Central memory CD4-positive, alpha-beta T cell (primary cell): ENCODE measurements at regions not wholly inside any gene's neighbourhood (a gene's known extent, or its start where the extent isn't known, plus 50 kb on each side); places are given as distances from the start of the nearest gene placed in this dataset.

ENCODE experiments used
- DNase-seq: peaks from one replicate; pipeline ENCODE4 v3.0.0; 2022

DNA sequence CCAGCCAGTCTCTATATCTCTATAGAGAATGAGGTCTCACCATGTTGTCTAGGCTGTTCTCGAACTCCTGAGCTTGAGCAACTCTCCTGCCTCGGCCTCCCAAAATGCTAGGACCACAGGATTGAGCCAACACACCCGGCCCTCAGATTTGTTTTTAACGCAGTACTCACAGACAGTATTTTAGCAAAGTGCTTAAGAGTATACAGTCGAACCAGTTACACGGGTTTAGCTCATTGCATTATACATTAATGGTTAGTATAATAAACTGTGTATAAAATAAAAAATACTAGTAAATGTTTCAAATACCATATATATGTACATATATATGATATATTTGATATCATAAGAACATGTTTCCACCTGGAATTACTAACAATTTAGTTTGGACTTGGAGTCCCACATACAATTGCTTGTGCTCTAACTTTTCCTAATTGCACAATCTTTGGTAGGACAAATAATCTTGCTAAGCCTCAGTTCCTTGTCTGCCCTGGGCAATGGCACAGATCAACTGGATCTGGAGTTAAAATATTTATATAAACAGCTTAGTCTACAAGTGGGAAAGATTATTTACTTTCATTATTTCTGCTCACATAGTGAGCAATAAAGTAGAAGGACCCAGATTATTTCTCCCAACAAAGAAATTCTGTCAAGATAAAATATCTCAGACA is 508.9 kb upstream of the LRATD1 start:
- no peak for DNase-seq

DNA sequence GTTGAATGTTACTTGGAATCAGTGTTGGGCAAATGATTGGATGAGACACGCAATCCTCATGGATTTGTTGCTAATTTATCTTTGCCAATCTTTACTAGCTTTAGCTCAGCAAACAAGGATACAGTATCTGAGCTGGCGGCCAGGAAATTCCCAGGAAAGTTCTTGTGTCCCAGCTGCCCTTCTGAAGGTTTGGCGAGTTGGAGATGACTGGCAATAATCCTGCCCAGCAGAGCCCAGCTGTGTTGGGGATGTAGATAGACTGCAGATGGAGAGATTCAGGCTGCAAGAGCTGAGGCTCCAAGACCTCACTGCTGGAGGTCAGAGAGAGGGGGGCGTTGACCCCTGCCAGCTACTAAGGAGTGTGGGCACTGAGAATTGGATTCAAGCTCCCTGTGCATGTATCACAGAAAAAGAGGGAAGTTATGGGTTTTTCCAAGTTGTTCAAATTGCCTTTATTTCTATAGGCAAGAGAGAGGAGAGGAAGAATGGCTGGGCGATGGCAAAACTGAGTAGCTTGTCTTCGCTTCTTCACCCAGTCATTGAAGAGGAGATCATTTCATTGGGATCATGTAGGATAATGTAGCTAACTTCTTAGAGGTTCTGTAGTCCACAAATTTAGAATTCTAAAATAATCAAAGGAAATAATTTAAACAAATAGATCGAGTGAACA is 506.8 kb upstream of the LRATD1 start:
- no peak for DNase-seq

DNA sequence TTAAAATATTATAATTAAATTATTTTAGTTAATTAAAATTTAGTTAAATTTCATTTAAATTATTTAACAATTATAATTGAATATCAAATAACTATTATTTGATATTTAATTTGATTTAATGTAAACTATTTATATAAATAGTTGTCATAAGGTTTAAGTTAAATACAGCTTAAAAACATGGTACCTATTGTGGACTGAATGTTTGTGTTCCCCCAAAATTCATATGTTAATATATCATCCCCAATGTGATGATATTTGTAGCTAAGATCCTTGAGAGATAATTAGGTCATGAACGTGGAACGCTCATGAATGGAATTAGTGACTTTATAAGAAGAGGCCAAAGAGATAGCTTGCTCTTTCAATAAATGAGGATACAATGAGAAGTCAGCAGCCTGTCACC is 505.7 kb upstream of the LRATD1 start:
- no peak for DNase-seq

DNA sequence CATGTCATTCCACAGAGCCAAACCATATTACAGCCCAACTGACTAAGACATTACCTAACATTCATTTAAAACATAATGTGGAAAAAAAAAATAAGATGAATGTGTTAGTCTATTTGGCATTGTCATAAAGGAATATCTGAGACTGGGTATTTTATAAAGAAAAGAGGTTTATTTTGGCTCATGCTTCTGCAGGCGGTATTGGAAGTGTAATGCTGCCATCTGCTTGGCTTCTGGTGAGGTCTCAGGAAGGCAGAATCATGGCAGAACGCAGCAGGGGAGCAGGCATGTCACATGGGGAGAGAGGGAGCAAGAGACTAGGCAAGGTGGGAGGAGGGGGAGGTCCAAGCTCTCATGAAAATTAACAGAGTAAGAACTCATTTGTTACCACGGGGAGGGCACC is 504.8 kb upstream of the LRATD1 start:
- DNase-seq, result no peak

DNA sequence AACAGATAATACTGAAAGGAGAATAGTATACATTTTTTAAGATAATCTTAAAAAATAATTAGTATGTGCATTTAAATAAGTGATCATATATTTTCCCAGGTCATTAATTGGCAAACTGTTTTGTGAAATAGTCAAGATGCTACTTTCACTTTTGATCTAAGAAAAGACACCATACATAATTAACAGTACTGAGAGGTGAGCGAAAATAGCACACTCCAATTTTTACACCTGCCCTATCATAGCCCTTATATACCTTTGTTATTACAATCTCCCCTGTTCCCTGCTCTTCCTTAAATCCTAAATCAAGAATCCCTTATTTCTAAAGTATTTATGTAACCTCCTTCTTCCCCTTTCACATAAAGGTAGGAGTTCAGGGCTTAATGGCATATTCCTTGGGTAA is 500.1 kb upstream of the LRATD1 start:
- no peak for DNase-seq

DNA sequence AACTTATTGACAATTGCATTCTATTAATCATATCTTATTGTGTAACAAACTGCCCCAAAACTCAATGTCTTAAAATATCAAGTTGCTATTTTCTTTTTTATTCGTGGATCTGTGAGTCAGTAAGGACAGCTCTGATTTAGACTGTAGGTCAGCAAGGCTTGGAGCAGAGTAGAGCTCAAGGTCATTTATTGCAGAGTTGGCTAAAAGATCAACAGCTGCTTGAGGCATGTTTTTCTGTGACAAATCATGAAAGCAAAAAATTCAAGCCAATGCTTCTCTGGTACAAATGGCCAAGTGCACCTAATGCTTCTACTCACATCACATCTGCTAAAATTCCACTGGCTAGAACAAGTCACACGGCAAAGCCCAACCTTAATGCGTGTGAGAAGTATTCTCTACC is 497.7 kb upstream of the LRATD1 start:
- DNase-seq, result no peak

DNA sequence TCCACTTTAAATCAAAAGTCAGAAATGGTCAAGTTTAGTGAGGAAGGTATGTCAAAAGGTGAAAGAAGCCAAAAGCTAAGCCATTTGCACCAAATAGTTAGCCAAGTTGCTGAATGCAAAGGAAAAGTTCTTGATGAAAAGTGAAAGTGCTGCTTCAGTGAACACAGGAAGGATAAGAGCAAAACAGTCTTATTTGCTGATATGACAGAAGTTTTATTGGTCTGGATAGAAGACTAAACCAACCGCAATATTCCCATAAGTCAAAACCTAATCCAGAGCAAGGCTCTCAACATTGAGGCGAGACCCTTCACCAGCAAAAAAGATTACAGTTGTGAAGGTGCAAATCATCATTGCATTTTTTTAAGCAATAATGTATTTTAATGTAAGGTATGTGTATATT is 496.5 kb upstream of the LRATD1 start:
- DNase-seq, result no peak

DNA sequence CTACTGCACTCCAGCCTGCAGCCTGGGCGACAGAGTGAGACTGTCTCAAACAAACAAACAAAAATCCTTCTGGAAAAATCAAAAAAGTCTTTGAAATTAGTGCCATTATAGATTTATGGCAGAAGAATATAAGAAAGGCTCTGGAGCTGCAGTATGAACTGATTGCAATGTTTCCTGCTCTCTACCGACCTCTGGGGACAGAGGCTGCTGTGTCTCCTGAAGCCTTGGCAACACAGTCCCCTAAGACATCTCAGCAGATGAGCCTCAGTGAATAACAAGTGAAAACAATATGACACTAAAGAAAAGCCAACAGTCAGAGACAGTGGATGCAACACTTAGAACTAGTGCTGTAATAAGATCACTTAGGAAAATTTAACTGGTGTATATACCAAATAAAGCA is 494.9 kb upstream of the LRATD1 start:
- no peak for DNase-seq

DNA sequence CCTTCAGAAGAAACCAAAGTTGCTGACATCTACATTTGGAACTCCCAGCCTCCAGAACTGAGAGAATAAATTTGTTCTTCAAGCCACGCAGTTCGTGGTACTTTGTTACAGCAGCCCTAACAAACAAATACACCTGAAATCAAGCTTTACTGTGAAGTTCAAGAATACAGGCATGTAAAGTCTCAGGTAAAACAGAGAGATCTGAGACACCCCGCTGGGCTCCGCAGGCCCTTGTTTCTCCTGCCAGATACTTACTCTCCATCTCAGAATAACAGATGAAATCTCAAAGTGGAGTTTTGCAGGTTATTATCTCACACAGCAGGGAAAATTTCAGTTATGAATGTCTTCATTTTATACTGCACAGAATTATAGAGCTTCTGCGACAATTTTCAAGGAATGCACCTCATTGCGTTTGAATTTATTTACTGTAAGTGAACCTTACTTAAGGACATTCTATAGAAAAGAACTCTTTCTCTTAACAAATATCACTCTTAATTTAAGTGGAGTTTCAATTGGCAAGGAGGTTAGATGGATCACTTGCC is 492.4 kb upstream of the LRATD1 start:
- DNase-seq, result no peak

DNA sequence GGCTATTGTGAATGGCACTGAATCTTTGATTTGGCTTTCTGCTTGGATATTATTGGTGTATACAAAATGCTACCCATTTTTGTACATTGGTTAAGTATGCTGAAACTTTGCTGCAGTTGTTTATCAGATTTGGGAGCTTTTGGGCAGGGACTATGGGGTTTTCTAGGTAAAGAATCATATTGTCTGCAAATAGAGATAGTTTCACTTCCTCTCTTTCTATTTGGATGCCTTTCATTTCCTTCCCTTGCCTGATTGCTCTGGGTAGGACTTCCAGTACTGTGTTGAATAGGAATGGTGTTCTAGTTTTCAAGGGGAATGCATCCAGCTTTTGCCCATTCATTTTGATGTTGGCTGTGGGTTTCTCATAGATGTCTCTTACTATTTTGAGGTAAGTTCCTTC is 489.1 kb upstream of the LRATD1 start:
- DNase-seq, result no peak

DNA sequence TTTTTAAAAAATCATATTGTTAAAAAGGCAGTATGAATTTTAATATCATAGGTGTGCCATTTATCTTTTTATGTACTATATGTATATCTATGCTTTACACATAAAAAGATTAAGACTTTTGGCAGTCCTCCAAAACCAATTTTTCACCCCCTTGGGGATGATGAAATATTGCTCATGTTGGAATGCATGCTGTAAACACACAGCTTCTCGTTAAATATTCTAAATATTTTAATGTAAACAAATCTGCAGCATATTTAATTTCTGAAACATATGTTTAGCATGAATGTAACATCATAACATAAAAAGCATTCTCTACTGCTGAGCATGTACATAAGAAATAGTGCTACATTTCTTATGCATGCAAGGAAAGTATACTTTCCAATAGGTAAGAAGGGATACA is 484.3 kb upstream of the LRATD1 start:
- no peak for DNase-seq

DNA sequence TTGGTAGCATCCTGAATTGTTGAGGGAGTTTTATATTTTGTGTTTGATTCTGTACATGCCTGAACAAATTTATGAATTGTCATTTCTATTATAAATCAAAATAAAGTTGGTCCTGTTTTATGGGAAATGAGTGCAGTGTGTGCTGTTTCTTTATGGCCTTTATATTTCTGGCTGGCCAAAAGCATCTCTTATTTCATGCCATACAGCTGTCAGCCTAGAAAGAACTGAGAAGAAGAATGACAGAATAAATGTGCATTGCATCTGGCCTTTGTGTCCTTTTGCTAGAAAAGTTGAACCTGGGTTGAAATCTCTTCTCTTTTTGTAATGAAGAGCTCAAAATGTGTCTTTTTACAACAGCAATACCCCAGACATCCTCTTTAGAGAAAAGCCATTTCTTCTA is 474.7 kb upstream of the LRATD1 start:
- no peak for DNase-seq

DNA sequence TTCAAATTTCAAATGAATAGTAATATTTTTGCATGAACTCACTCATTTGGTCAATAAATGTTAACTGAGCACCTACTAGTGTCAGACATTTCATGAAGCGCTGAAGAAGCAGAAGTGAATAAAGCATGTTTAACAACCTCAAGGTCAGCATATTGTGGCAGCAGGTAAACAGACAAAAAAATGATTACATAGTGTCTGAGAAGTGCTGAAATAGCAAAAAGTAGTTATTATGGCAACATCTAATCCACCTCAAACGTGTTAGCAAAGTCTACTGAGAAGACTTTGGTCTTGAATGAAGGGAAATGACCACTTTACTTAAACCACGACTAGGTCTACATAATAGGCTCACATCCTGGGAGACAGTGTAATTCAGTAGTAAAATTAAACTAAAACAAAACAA is 452.2 kb upstream of the LRATD1 start:
- no peak for DNase-seq

DNA sequence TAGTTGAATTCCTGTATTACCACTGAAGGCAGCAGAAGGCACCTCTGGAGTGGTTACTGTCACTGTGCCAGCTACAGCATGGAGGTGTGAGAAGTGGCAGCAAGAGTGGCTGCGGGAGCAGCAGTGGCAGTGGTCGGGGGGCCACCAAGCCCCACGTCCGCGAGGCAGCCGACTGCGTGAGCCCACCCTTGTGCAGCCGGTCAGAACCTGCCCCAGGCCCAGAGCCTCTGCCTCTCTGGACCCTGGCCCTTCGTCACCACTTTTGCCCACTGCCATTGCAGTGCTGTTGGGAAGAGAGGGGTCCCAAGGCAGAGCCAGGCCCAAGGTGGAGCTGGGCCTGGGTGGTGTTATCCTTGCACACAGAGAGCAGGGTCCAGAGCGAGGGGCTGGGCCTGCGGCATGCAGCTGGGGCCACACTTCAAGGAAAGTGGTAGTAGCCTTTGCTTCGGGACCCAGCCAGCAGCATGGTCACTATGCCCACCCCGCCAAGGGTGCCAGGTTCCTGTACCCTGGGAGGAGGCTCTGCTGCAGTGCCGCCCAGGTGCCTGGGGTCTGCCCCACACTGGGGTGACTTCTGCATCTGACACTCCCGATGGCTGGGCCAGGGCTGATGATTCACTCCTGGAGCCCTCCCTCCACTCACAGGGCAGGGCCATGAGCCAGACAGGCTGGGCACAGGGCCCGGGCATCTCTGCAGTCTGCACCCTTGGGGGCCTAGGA is 450.1 kb upstream of the LRATD1 start:
- no peak for DNase-seq

DNA sequence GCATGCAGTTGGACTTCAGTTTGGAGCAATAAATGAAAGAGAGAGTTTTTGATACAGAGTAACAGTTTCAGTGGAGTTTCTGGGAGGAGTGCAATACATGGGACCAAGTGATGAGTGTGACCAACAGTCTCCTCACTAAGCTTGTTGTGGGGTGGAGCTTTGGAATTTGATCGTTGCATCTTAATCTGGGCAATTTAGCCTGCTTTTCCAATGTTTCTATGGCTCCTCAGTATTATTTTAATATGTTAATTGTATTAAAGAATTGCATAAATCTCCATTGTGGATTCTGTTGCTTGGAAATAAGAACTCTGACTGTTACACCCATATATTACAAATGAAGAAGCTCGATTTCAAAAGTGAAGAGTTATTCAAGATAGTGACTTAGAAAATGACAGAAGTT is 446.6 kb upstream of the LRATD1 start:
- no peak for DNase-seq

DNA sequence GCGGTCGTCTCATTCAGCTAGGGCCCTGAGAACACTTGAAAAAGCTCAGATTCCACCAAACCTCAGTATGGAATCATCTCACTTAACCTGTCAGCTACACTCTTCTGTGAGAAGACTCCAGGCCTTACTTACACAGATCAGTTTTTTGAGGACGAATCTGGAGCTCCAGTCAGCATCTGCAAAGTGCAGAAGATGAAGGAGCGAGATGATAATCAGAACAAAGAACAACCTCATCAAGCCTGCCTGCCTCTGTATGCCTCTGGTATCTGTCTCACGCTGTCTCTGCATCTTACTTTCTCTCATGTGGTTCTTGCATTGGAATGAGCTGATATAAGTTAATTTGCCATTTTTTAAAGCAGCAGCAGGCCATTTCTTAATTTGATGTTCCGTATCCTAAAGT is 444.1 kb upstream of the LRATD1 start:
- no peak for DNase-seq

DNA sequence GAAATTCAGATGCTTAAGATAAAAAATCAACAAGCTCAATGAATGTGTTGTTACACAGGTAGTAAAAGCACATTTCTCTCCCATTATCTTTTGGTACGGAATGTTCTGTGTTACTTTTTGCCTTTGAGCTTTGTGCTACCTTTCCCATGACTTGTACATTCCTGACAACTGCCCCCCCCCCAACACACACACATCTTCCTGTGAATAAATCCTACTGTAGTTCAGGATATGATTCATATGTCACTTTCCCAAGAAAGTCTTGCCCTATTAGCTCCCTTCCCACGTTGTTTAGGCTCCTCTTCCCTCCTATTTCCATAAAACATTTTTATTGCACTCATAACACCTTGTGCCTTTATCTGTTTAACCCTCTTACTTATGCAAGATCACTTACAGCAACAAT is 442.6 kb upstream of the LRATD1 start:
- no peak for DNase-seq

DNA sequence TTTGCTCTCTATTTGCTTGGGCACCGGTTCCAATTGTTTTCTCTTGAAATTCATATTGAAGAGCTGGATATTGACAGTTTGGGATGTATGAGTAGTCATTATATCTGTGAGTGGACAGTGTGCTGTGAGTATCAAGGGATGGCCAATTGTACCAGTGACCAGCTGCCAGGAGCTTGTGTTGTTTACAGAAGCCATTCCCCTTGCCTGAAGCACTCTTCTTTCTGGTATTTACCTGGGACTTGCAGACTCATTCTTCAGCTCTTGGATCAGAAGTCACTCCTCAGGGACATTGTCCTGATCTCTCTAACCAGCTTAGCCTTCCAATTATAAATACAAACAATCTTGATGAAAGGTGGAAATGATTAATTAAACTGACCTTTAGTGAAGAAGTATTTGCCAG is 438.3 kb upstream of the LRATD1 start:
- no peak for DNase-seq

DNA sequence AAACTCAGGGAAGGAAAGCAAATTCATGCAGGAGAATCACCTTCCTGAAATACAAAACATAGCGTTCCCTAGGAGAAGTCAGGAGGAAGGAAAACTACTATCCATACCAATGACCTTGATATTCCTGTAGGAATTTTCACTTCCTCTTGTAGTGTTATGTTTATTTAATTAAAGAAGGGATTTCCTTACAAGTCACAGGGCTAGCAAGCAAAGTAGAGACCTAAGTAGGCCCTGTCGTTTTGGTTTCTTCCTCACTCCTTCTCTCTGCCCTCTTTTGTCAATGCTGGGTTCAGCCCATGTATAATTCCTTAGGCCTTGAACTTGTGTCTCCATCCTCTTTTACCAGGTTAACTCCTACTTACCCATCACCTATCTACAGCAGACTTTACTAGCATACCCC is 435.2 kb upstream of the LRATD1 start:
- no peak for DNase-seq

DNA sequence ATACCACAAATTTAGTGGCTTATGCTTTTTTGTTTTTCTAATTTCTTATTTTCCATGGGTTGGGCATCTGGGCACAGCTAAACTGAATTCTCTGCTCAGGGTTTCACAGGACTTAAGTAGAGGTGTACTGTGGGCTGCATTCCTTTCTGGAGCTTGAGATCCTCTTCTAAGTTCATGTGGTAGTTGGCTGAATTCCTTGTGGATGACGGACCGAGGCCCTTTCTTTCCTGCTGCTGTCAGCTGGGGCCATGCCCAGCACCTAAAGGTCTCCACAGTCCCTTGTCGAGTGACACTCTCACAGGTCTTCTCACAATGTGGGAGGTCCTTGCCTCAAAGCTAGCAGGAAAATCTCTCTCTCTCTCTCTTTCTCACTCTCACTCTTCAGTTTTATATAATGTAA is 433.5 kb upstream of the LRATD1 start:
- DNase-seq, result no peak

DNA sequence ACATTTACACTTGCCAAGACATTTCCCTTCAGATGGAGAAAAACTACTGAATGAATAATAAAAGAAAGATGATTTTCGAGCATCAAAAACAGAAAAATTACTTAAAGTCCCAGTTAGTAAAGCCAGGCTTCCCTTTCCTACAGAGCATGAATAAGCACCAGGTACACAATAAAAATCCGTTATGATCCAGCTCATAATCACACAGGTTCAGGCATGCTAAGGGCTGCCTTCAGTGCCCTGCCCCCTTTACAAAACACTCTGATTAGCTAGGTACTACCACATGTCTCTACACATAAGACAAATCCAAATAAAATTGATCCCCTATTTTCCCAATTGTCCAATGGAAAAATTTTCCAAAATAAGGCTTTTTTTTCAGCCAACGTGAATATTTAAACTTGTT is 413.2 kb upstream of the LRATD1 start:
- DNase-seq, result no peak

DNA sequence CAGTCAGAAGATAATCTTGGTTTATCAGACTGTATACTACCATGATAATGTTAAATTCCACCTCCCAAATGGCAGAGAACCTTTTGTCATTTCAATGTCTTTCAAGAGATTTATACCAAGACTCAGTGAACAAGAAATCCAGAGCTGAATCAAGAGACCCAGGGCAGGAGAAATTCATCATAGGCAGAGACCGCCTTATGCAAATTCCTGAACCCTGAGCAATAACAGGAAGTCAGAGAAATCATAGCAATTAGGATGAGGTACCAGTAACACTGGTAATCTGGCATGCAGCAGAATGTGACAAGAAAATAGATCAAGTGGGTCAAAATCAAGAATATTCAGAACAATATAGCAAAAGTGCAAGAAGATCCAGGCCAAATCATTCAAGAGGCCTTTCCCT is 412.4 kb upstream of the LRATD1 start:
- no peak for DNase-seq

DNA sequence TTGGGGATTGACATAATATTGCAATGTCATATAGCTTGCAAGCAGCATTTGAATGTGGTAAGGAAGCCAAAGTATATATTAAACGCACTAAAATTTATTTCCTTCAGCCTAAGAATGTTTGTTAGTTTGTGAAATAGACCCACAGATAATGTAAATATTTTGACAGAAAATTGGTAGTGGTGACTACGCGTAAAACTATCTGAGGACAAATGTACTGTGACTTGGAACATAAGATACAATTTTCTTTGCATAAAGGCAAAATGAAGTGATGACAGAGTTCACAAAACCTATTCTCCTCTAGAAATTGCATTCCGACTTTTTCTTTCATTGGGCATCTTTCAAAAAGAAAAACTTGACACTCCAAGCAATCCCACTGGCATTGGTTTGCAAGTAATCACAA is 411.1 kb upstream of the LRATD1 start:
- no peak for DNase-seq

DNA sequence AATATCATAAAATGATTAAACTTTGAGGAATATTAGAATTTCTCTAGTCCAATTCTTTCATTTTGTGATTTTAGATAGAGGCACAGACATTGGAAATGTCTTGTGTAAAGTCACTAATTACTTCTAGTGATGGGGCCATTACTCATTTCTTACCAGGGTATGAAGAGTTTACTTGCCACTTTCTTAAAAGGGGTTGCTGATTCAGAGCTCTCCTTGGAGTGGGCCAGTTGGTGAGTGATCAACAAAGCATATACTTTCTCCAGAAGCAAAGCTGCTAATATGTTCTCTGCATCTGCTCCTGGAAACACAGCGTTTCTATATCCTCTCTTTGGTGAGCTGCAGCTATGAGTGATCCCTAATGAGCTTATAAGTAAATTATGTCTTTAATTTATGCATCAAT is 408.9 kb upstream of the LRATD1 start:
- no peak for DNase-seq
